ENCODE measurements at regions not wholly inside any gene's neighbourhood (a gene's known extent, or its start where the extent isn't known, plus 50 kb on each side); places are given as distances from the start of the nearest gene placed in this dataset.

DNA sequence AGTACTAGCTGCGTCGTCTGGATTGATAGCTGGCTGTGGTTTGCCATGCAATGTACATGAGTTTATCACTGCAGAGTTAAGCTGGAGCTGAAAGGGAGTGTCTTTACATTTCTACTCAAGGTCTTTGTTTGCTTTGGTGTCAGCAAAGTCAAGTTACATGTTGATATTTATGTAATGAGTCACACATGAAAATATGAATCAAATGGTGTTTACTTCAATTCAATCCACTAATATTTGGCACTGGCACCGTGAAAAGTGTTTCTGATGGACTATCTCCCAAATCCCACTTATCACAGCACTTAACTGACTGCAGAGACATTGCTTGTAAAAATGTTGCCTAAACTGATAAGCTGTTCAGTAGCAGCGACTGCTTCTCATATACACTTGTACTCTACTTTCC is 395.9 kb downstream of the TFEC start:
- Histone ChIP-seq H3K9ac (no peak overlapping the region), H3K4me2 (no peak overlapping the region), H3K79me2 (ENCODE audit: low read depth) (no peaks in the 10 kb centered on the region), H3K27ac (no peak overlapping the region), H3K36me3 (no peaks in the 10 kb centered on the region), H3K4me3 (no peak overlapping the region), H2AFZ (replicated peaks) (no peak overlapping the region), H3K9me3 (ENCODE audit: low read depth) (no peaks in the 10 kb centered on the region), H3F3A (ENCODE audit: low read depth) (no peaks in the 10 kb centered on the region), H3K27me3 (peaks cover 6% of the 10 kb centered on the region), H3K4me1 (no peaks in the 10 kb centered on the region), H4K20me1 (ENCODE audit: low read depth) (no peaks in the 10 kb centered on the region)
- no peak for DNase-seq (ENCODE audit: low spot score)
- no peak for TF ChIP-seq EZH2phosphoT487 (IDR thresholded peaks at IDR 0.05)
- TF ChIP-seq EZH2 (IDR thresholded peaks at IDR 0.05) = no peak
- TF ChIP-seq, protein P1, sequence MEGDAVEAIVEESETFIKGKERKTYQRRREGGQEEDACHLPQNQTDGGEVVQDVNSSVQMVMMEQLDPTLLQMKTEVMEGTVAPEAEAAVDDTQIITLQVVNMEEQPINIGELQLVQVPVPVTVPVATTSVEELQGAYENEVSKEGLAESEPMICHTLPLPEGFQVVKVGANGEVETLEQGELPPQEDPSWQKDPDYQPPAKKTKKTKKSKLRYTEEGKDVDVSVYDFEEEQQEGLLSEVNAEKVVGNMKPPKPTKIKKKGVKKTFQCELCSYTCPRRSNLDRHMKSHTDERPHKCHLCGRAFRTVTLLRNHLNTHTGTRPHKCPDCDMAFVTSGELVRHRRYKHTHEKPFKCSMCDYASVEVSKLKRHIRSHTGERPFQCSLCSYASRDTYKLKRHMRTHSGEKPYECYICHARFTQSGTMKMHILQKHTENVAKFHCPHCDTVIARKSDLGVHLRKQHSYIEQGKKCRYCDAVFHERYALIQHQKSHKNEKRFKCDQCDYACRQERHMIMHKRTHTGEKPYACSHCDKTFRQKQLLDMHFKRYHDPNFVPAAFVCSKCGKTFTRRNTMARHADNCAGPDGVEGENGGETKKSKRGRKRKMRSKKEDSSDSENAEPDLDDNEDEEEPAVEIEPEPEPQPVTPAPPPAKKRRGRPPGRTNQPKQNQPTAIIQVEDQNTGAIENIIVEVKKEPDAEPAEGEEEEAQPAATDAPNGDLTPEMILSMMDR (IDR thresholded peaks at IDR 0.05) = no peak
- Mint-ChIP-seq H3K27me3 (ENCODE audit: insufficient read depth, low read depth) (no peaks in the 10 kb centered on the region), H3K27ac (no peak overlapping the region), H3K4me3 (no peak overlapping the region), H3K36me3 (no peaks in the 10 kb centered on the region), H3K4me1 (no peaks in the 10 kb centered on the region), H3K9me3 (peaks cover 2% of the 10 kb centered on the region)

DNA sequence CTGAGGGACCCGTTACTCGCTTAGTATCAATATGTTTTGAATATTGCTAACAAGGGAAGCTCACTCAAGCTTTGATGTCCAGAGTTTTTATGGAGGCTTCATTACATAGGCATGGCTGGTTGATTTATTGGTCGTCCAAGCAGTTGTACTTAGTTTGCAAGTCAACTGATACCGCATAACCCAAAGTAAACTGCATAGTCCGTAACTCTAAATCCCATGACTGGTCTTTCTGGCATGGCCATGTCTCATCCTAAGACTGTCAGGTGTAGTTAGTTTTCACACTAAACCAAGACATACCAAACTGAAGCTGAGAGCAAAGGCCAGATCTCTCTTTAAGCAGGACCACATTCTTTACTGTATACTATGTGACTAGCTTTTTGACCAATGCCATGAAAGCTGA is 397.9 kb downstream of the TFEC start:
- H3K36me3 Mint-ChIP-seq = no peaks in the 10 kb centered on the region
- Histone ChIP-seq H3K4me1 (no peaks in the 10 kb centered on the region), H4K20me1 (ENCODE audit: low read depth) (no peaks in the 10 kb centered on the region), H3K36me3 (no peaks in the 10 kb centered on the region), H2AFZ (replicated peaks) (no peak overlapping the region), H3K9me3 (ENCODE audit: low read depth) (no peaks in the 10 kb centered on the region), H3K27me3 (no peaks in the 10 kb centered on the region), H3K79me2 (ENCODE audit: low read depth) (no peaks in the 10 kb centered on the region), H3K9ac (no peak overlapping the region), H3F3A (ENCODE audit: low read depth) (no peaks in the 10 kb centered on the region), H3K27ac (no peak overlapping the region), H3K4me2 (no peak overlapping the region), H3K4me3 (no peak overlapping the region)
- no peaks in the 10 kb centered on the region for H3K9me3 Mint-ChIP-seq
- H3K27me3 Mint-ChIP-seq (ENCODE audit: insufficient read depth, low read depth) = no peaks in the 10 kb centered on the region
- TF ChIP-seq EZH2phosphoT487 (IDR thresholded peaks at IDR 0.05) (no peak), EZH2 (IDR thresholded peaks at IDR 0.05) (no peak)
- TF ChIP-seq, protein P1 (IDR thresholded peaks at IDR 0.05) = no peak
- no peak for DNase-seq (ENCODE audit: low spot score)
- H3K4me1 Mint-ChIP-seq = no peaks in the 10 kb centered on the region
- no peak overlapping the region for H3K4me3 Mint-ChIP-seq
- H3K27ac Mint-ChIP-seq = no peak overlapping the region

DNA sequence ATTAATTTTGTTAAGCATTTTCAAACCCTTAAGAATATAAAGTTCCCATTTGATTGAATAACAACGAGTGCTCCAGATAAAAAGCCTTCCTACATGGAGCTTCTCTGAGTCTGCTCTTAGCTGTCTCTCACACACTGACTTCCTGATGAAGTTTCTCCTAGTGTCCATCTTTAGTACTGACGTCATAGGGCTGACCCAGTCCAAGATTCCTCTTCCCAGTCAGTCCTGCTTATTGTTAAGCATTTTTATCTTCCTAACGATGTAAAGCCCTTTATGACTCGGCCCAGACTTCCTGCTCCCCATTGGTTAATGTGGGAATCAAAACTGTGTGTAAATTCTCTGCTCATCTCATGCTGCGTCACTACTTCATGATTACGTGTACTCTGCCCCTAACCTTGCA is 398.8 kb downstream of the TFEC start:
- H3K79me2 ChIP-seq (ENCODE audit: low read depth) = no peaks in the 10 kb centered on the region
- Mint-ChIP-seq H3K4me1 (no peaks in the 10 kb centered on the region), H3K27ac (no peak overlapping the region), H3K4me3 (no peak overlapping the region), H3K9me3 (no peaks in the 10 kb centered on the region), H3K36me3 (no peaks in the 10 kb centered on the region), H3K27me3 (ENCODE audit: insufficient read depth, low read depth) (no peaks in the 10 kb centered on the region)
- TF ChIP-seq EZH2phosphoT487 (IDR thresholded peaks at IDR 0.05) (no peak), EZH2 (IDR thresholded peaks at IDR 0.05) (no peak)
- TF ChIP-seq, protein P1 (IDR thresholded peaks at IDR 0.05) = no peak
- H3F3A ChIP-seq (ENCODE audit: low read depth) = no peaks in the 10 kb centered on the region
- no peaks in the 10 kb centered on the region for H3K4me1 ChIP-seq
- H3K9me3 ChIP-seq (ENCODE audit: low read depth) = no peaks in the 10 kb centered on the region
- H2AFZ ChIP-seq (replicated peaks) = no peak overlapping the region
- no peaks in the 10 kb centered on the region for H3K36me3 ChIP-seq
- H3K9ac ChIP-seq = no peak overlapping the region
- H3K4me3 ChIP-seq = no peak overlapping the region
- no peaks in the 10 kb centered on the region for H4K20me1 ChIP-seq (ENCODE audit: low read depth)
- no peak overlapping the region for H3K4me2 ChIP-seq
- no peaks in the 10 kb centered on the region for H3K27me3 ChIP-seq
- H3K27ac ChIP-seq = no peak overlapping the region
- DNase-seq (ENCODE audit: low spot score) = no peak

DNA sequence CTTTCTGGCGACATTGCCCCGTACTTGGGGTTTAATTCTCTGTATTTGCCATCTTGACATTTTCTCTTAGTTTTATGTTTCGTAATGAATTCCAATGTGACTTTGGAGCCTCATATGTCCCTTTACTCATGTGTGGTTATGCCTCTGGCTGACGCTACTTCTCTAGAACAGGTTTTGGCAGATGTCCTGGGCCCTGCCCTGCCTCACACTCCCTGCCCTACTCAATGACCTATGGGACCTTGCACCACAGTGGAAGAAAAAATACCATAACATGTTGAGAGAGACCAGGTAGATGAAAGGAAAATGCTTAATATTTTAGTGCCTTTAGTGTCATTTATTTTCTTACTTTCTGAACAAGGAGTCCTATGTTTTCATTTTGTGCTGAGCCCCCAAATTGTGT is 400.5 kb downstream of the TFEC start:
- Histone ChIP-seq H3F3A (ENCODE audit: low read depth) (no peaks in the 10 kb centered on the region), H3K4me1 (no peaks in the 10 kb centered on the region), H3K9ac (no peak overlapping the region), H3K4me3 (no peak overlapping the region), H3K4me2 (no peak overlapping the region), H3K27me3 (no peaks in the 10 kb centered on the region), H2AFZ (replicated peaks) (no peak overlapping the region), H3K27ac (no peak overlapping the region), H3K9me3 (ENCODE audit: low read depth) (no peaks in the 10 kb centered on the region), H3K36me3 (no peaks in the 10 kb centered on the region), H3K79me2 (ENCODE audit: low read depth) (no peaks in the 10 kb centered on the region), H4K20me1 (ENCODE audit: low read depth) (no peaks in the 10 kb centered on the region)
- no peaks in the 10 kb centered on the region for H3K36me3 Mint-ChIP-seq
- no peaks in the 10 kb centered on the region for H3K9me3 Mint-ChIP-seq
- H3K4me1 Mint-ChIP-seq = no peaks in the 10 kb centered on the region
- H3K27ac Mint-ChIP-seq = no peak overlapping the region
- no peak for TF ChIP-seq EZH2phosphoT487 (IDR thresholded peaks at IDR 0.05)
- no peak for TF ChIP-seq EZH2 (IDR thresholded peaks at IDR 0.05)
- TF ChIP-seq, protein P1 (IDR thresholded peaks at IDR 0.05) = no peak
- H3K27me3 Mint-ChIP-seq (ENCODE audit: insufficient read depth, low read depth) = no peaks in the 10 kb centered on the region
- H3K4me3 Mint-ChIP-seq = no peak overlapping the region
- DNase-seq (ENCODE audit: low spot score) = no peak
